SW 1271 (cell line): ENCODE measurements at regions not wholly inside any gene's neighbourhood (a gene's known extent, or its start where the extent isn't known, plus 50 kb on each side); places are given as distances from the start of the nearest gene placed in this dataset.

Experiments used
- DNase-seq, 2 experiments: peaks; one replicate each; lab custom pipeline; 2025; lab: John Stamatoyannopoulos, UW

DNA sequence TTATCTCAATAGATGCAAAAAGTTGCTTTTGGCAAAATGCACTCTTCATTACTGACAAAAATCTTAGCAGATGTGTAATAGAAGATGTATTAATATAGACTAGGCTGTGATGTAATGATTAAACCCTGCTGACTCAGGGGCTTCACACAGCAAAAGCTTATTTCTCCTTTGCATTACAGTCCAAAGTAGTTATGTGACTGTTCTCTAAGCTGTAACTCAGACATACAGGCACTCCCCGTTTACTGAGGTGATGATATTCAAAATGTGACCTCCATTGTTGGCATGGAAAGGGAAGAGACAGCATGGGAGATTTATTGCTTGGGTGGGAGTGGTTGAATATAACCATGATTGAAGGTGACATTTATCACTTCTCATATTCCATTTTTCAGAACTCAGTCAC is 331.5 kb downstream of the SNAPC1 start:
- DNase-seq, result no peak

DNA sequence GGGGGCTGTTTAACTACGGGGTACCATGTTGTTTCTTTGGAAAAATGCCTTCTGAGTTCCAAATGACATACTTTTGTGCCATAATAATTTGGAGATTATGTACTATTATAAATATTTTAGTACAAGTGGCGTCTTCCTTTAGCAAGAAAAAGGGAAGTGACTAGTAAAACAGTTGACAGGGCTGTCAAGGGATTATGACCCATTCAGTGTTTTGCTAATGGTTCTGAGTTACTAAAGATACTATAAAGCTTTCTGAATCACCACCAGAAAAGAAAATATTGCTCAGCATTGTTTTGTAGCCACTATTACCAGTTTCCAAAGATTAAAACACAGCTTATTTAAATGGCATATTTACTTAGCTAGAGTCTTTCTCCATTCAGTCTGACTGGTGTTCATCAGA is 334.9 kb downstream of the SNAPC1 start:
- DNase-seq, result no peak

DNA sequence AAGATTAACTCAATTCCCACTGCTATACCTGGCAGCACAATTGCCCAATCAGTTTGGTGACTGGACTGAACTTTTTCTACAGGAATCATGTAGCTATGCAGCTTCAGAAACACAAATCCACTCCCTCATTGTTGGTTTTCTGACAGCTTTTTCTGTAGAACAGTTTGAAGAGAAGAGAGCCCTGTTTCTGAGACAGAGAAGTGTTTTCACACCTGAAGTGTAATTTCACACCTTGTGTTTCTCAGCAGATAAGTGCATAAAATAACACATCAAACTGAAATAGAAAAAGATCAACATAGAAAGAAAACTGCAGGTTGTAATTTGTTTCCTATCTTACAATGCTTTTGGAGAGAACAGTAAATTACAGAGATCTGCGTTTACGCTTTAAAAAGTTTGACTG is 335.6 kb downstream of the SNAPC1 start:
- DNase-seq, result no peak

DNA sequence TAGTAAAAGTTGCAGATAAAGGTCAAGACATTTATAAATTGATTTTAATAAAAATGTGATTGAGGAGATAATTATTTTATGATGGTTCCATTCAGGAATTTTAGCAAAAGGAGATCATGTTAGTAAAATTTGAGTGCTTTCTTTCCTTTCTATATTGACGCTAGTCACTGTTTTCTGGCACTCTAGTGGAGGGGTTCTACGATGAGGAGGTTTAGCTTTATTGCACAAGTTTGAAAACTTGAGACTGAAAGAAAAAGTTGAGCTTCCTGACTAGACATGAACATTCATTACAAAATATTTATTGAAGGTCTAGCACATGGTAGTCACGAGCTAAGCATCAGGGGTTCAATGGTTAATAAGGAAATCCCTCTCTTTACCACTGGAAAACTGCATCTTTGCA is 336.1 kb downstream of the SNAPC1 start:
- no peak for DNase-seq

DNA sequence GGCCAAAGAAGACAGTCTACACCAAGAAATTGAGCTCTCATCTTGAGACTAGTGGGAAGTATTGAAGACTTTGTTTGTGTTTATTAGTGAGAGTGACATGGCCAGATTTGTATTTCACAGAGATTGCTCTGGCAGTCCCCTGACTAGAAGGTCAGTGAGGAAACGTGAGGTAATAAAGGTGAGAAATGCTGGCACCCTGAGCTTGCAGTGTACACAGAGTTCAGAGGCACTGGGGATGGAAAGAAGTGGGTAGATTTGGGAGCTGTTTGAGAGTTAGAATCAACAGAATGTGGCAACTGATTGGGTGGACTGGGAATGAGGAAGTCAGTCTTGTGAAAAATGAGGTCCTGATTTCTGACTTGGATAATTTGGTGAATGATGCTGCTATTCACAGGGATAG is 336.9 kb downstream of the SNAPC1 start:
- DNase-seq, result no peak

DNA sequence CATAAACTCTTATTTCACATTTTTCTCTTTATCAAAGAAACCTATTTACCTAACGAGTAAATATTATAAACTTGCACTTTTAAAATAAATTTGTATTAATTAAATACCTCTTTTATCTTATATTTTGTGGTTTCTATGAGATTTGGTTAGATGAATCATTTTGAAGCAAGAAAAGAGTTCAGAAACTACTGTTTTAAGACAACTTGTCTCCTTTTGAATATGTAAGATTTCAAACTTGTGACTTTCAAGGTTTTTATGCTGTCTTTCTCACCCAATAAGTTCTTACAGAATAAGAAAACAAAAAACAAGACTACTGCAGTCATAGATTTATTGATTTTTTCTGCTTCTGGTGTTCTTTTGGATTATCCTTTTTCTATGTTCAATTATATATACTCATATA is 339.0 kb downstream of the SNAPC1 start:
- DNase-seq, result no peak

DNA sequence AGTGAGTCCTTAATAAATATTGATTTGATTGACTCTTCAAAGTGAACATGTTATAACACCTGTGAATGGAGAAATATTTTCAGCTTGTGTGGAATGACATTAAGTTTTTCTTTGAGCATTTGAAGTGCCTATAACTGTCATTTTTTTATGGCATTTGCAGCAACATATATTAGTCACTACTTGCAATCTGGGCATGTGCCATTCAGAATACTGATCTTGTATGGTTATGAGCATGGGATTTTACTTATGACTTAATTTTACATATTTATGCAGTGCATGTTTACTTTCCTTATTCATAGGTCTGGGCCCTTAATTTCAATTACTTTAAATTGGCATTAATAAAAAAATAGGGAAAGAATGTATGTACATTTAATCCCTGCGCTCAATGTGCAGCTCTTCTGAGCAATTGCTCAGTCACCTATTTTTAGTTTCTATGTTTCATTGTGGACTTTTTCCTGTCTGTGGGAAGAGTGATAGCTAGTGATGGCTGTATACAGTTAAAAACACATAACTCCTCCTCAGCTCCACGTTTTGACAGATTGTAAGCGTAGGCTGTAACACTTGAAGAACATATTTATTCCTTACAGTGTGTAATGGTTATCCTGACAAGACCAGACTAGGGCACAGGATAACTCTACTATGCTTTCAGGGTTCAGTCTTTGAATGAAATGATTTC is 339.6 kb downstream of the SNAPC1 start:
- no peak for DNase-seq

DNA sequence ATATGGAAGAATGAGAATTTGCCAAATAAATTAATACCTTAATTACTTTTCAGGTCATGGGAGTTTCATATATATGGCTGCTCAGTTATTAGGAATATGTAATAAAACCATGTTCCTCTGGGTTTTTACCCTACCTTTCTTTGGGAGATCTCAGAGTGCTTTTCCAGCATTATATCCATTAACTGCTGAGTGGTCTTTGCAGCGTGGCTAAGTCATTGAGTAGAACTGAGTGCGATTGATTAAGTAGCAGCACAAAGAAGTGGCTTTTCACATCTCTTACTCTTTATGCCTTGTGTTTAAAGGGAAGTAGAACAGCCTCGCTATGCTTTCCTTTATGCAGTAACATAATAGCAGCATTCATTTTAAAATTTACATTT is 340.1 kb downstream of the SNAPC1 start:
- DNase-seq, result no peak

DNA sequence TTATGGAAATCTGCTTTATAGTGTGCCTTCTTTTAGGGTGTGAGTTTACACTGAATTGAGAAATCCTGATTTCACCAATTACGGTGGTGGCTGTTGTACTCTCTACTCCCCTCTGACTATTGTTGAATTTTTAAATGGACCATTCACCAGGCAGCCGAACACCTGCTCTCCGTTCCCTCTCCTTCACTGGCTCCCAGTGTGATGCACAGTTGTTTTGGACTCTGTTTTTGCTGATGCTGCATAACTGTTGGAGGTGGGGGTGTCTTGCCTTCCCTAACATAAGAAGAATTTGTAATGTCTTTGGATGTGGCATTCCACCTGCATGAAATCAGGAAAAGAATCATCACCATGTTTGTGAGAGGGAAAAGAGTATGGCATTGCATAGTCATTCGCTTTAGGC is 341.2 kb downstream of the SNAPC1 start:
- no peak for DNase-seq

DNA sequence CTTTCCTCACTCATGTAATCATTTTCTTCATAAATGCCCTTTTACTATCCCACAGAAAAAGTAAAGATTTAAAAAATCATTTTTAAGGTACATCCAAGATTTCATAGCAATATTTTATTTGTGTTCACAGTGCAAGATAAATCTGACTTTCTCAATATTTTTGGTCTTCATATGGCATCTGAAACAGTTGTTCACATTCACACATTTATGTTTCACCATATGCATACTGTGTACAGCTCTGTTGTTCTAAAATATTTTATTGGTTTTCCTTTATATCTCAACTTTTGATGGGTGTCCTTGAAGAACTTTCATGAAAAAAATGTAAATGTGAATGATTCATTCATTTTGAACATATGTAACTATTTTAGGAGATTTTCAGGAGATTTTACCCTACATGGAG is 348.7 kb downstream of the SNAPC1 start:
- no peak for DNase-seq

DNA sequence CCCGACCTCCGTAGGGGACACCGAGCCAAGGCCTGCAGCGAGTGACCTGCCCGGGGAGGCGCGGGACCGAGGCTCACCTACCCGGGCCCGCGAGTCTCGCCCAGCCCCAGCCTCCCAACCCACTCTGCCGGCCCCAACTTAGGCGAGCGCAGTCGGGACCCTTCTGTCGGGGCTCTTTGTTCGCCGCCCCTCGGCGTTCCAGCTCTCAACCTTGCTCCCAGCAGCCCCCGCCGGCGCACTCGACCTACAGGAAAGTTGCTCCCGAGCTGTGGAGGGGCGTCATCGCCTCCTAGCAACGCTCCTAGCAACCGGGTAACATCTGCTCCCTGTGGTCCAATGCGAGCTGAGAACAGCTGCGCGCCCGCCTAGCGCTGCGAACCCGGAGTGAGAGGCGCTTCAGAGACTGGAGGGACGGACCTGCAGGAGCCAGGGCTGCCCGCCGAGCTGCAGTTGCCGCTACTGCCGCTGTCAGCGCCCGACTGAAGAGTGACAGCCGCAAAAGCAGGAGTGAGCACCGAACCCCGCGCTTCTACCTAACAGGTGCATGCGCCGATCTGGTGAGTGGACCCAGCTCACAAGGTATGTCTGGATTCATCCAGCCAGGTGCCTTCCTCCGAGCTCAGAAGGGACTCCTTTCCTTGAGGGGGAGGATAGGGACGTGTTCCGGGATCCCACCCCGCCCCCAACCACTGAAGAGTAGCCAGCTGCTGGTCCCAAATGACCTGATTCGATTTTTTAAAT is 355.0 kb downstream of the SNAPC1 start:
- peak in 1 of 2 experiments; percentile 18 for DNase-seq

DNA sequence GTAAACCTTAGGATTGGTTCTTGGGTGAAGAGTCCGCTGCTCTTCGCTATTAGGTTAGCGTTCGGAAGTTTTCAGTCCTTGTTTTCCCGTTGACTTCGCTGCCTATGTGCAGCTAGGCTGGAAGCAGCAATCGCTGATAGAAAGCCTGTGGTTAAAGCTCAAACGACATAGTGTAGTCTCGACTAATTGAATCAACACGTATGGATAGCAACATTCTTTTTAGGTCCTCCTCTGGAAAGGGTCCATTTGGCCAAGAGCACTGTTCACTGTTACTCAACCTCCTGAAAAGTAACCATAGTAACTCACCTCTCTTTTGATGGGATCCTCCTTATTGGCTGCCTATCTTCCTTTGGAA is 355.5 kb downstream of the SNAPC1 start:
- DNase-seq, result no peak

DNA sequence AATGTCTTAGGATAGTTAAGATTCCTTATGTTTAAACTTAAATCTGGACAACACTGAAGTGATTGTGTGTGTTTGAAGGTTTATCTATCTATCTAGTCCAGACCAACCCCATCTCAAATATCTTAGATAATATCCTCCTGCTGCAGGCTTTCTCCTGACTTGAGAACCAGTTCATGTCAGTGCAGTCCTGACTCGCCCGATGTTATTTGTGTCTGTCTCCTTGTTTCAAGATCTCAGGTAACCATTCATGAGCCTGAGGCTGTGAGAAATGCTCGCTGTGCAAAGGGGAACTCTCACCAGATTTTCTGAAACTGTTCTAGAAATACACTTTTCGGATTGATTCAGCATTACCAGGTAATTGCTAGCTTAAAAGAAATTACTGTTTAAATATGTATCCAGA is 356.2 kb downstream of the SNAPC1 start:
- no peak for DNase-seq

DNA sequence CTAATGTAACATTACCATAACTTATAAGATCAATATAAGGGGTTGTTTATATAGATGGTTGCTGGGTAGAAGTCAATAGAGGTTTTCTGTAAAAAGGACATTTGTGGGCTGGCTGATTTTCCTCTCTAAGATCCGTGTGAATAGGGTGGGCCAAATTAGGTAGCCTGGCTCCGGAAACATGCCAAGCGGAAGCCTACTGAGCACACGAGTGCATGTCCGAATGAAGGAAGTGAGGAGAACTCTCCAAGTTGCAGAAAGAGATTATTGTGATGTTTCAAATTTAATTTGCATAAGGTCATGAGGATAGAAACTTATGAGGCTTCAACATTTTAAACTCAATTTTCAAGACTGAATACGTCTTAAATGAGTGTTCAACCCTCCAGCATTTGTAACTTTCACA is 356.7 kb downstream of the SNAPC1 start:
- no peak for DNase-seq

DNA sequence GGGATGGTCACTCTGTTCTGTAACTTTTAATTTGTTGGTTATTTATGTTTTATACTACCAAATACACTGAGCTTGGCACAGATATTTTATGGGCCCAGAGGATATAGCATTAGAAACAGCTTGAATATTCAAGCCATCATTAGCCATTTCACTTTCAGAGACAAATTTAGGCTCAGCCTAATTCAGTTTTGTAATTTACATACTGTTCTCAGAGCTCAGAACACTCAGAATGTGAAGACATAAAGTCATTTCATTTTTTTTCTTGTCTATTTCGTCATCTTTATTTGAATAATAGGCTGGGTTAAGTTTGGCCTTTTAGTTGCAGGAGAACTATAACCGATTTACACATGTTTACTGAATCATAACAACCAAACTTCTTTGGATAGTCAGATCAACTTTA is 361.7 kb downstream of the SNAPC1 start:
- DNase-seq, result no peak

DNA sequence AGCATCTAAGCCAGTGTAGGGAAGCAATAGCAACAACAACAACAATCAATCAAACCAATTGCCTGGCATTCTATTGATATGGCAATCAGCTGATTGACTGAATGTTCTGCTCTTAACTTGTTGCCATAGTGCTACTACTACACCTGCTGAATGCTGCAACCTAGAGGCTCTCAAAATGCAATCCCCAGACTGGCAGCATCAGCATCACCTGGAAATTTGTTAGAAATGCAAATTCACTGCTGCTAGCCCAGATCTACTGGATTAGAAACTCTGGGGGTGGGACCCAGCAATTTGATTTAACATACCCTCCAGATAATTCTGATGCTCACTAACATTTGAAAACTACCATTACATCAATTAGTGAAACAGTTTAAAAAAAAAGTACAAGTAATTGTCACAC is 363.6 kb downstream of the SNAPC1 start:
- no peak for DNase-seq

DNA sequence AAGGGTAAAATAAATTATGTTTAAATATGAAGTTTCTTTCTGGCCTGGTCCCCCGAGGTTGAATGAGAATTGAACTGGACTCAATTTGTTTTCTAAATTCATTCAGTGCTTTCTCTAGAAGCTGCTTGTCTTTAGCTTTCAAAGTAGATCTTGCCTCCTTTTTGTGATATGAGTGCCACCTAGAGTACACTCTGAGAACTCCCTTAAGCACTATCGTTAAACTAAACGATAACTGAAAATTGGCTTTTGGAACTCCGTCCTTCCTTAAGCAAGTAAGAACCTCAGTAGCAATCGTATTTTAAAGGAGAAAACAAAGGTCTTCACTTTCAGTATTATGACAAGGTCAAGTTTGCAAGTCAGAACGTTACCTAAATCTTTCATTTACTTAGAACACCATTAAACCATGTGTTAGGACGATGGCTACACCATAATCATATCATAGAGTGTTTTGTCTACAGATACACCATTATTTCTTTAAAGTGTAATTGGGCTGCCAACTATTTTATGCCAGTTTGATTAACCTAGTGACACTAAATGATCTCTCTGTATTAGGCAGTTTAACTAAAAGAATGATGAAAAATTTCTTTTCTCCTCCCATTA is 364.8 kb downstream of the SNAPC1 start:
- peak; percentile 5 to 46 for DNase-seq

DNA sequence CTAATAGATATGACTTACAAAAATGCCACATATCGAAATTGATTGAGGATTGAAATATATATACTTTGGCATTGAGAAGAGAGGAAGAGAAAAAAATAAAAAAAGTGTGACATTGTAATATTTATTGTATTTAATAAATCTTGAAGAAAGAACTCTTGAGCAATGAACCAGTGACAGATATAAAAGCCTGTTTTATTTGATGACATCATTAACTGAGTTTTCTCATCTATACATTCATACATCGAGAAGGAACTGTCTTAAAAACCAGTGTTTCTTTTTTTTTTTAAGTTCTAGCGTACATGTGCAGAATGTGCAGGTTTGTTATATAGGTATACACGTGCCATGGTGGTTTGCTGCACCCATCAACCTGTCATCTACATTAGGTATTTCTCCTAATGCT is 368.2 kb downstream of the SNAPC1 start:
- no peak for DNase-seq

DNA sequence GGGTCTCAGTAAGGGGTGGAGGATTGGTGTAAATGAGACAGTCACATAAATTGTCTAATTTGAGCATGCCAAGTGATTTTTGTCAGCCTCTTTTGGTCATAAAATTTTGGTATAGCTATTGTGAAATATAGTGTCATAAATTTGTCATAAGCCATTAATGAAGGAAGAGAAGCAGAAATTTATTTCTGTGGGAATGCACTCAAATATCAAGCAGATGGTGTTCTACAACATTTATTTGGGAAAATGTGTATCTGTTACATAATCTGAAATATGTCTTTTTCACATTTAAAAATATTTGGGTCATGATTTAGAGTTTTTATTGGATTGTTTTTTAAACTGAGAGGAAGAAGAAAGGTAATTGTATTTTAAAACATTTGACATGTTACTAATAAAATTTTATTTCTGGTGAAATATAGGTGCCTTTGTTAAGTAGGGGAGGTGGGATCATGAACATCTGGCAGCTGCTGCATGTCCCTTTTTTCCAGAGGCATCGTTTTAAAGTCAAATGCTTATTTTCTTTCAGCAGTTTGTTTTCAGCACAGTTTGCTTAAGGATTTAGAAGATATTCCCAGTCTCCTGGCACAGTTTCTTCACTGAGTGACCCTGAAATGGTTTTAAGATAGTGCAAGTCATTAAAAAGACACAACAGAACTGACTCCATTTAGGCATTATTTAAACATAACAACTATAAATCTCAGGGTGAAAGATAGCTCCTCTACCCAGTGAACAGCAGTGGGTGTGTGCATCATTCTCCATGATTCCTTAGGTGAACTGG is 371.7 kb downstream of the SNAPC1 start:
- no peak for DNase-seq

DNA sequence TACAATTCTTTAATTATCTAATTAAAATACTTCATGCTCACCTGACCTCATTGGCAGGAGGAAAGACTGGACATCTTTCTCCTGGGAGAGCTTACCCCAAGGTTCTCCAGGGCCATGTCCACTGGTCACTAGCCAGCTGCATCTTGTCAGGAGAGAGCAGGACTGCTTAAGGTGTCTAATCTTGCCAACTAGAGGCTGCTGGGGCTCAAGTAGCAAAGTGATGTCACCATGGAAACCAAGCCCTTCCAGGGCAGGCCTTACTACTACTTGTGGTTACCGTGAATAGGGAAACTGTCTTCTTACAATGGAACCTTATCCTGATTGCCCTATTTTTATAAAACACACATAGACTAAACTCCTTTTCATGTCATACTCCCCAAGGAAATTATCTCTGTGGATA is 376.4 kb downstream of the SNAPC1 start:
- no peak for DNase-seq

DNA sequence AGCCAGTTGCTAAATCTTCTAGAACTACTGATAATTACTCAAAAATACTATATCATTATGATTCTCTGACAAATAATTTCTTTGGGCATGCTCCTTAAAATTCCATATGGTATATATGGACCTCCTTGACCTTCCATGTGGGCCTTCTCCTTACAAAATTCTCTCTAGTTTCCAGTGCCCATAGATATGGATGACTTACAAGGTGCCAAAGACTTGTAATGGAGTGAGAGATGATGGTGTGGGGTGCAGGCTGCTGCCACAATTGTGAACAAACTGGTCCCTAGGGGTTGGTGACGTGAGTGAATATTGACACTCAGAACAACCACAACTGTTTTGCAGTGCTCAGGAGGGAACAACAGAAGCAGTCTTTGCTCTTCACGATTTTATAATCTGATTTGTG is 378.9 kb downstream of the SNAPC1 start:
- DNase-seq, result no peak

DNA sequence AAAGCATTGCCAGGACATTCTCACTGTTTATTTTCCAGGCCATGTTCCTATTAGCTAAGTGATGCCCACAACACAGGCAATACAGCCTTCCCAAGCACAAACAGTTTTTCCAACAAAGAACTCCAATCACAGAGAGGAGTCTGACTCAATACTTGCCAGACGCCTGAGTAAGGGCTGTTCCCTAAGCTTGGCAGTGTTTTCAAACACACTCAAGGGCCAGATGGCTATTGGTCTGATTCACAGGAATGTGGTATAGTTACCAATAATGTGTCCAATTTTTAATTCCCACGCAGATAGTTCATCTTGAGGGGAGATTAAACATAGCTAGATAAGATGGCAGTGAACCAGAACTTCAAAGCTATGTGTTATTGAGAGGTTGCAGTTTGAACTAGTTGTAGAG is 381.0 kb downstream of the SNAPC1 start:
- no peak for DNase-seq

DNA sequence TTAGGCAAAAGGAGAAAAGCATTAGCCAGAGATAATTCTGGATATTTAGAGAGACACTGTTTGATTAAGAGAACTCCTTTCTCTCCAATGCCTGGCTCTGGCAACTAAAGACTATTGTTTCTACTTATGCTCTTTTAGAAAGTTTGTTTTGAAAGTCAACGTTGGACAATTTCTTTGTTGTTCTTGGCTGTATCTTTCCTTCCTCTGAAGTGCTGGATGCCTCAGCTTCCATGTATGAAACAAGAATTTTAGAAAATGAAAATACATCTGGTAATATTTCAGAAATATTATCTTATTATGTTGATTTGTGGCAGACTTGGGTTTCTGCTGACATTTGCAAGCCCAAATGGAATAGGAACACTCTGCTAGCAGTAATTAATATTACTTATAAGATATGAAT is 382.6 kb downstream of the SNAPC1 start:
- DNase-seq, result no peak
